H1 (cell line): ENCODE measurements at regions not wholly inside any gene's neighbourhood (a gene's known extent, or its start where the extent isn't known, plus 50 kb on each side); places are given as distances from the start of the nearest gene placed in this dataset.

Source experiments
- CTCF ChIA-PET: fragments of 300-600 bp; sonication (Branson Sonifier 250); formaldehyde crosslinking; loops from one replicate; lab custom pipeline; 2021; ENCODE audit not compliant: partially characterized antibody; lab: Charles Lee
- POLR2A ChIA-PET: fragments of 300-600 bp; sonication (Branson Sonifier 250); formaldehyde crosslinking; loops from one replicate; lab custom pipeline; 2021; ENCODE audit warnings: inconsistent platforms; ENCODE audit not compliant: partially characterized antibody; lab: Charles Lee
- DNase-seq, 2 experiments: peaks; one replicate each; pipeline versions ENCODE4 v3.0.0 to v3.0.0-alpha.2; 2010 to 2022; ENCODE audit warnings: low spot score in 2 of 2, low read depth in 1 of 2, mixed read lengths in 1 of 2
- FAIRE-seq: peaks from 2 replicates; lab custom pipeline; 2011; peaks lifted over from hg19 to GRCh38; lab: Jason Lieb, UNC
- H2AFZ ChIP-seq: 2 replicates; pipeline ENCODE4 v1.8.1; 2012; ENCODE audit warnings: low read length, inconsistent platforms
- H2AK5ac ChIP-seq: 2 replicates; pipeline ENCODE4 v1.6.1; 2013; ENCODE audit warnings: low read depth, low read length
- H2BK120ac ChIP-seq: replicated peaks from 2 replicates; pipeline ENCODE3; 2013; ENCODE audit warnings: low read depth, low read length, inconsistent platforms
- H2BK12ac ChIP-seq: 2 replicates; pipeline ENCODE4 v1.6.1; 2013; ENCODE audit warnings: low read depth, low read length
- H2BK15ac ChIP-seq: 2 replicates; pipeline ENCODE4 v1.6.1; 2013; ENCODE audit warnings: low read length
- H2BK20ac ChIP-seq: 2 replicates; pipeline ENCODE4 v1.6.1; 2013; ENCODE audit warnings: low read length
- H2BK5ac ChIP-seq: 2 replicates; pipeline ENCODE4 v1.6.1; 2013; ENCODE audit warnings: low read depth, low read length
- H3K14ac ChIP-seq: 2 replicates; pipeline ENCODE4 v1.6.1; 2013; ENCODE audit warnings: inconsistent platforms; ENCODE audit not compliant: insufficient read length
- H3K18ac ChIP-seq: 2 replicates; pipeline ENCODE4 v1.6.1; 2013; ENCODE audit warnings: low read length; ENCODE audit errors: extremely low read depth
- H3K23ac ChIP-seq: 2 replicates; pipeline ENCODE4 v1.6.1; 2013; ENCODE audit warnings: inconsistent platforms; ENCODE audit not compliant: insufficient read length
- H3K23me2 ChIP-seq: 2 replicates; pipeline ENCODE4 v1.6.1; 2013; ENCODE audit warnings: low read depth, low read length
- H3K27ac ChIP-seq: 2 replicates; pipeline ENCODE4 v1.6.1; 2011; ENCODE audit warnings: low read depth, low read length, inconsistent platforms
- H3K27me3 ChIP-seq, 4 experiments: replicated peaks in 1 of 4; 1 replicate in 1 of 4; 2 replicates in 3 of 4; pipeline versions ENCODE4 v1.6.1 to v1.8.1; 2011 to 2013; ENCODE audit warnings: low read length in 3 of 4, mild to moderate bottlenecking in 3 of 4, inconsistent platforms in 2 of 4, mixed read lengths in 2 of 4, moderate library complexity in 1 of 4; ENCODE audit not compliant: control insufficient read depth in 3 of 4, insufficient read depth in 3 of 4; ENCODE audit errors: extremely low read depth in 1 of 4
- H3K36me3 ChIP-seq, 4 experiments: 2 replicates each; pipeline versions ENCODE4 v1.6.1 to v1.8.1; 2011 to 2013; ENCODE audit warnings: mild to moderate bottlenecking in 4 of 4, low read length in 3 of 4, moderate library complexity in 2 of 4, control low read depth in 1 of 4, inconsistent platforms in 1 of 4; ENCODE audit not compliant: insufficient read depth in 4 of 4, control insufficient read depth in 2 of 4
- H3K4ac ChIP-seq: replicated peaks from 2 replicates; pipeline ENCODE3; 2013; ENCODE audit warnings: low read length, low read depth, mixed read lengths, inconsistent platforms; ENCODE audit not compliant: insufficient read length
- H3K4me1 ChIP-seq, 4 experiments: replicated peaks in 1 of 4; 1 replicate in 1 of 4; 2 replicates in 3 of 4; pipeline versions ENCODE4 v1.6.1 to v1.8.1; 2011 to 2013; ENCODE audit warnings: low read length in 3 of 4, inconsistent platforms in 2 of 4, mixed read lengths in 1 of 4; ENCODE audit not compliant: insufficient read depth in 4 of 4, control insufficient read depth in 3 of 4
- H3K4me2 ChIP-seq, 2 experiments: 2 replicates each; pipeline versions ENCODE4 v1.6.1 to v1.8.1; 2011 to 2013; ENCODE audit warnings: low read depth in 2 of 2, low read length in 2 of 2, control low read depth in 1 of 2, inconsistent platforms in 1 of 2, mild to moderate bottlenecking in 1 of 2; ENCODE audit not compliant: insufficient read depth in 1 of 2
- H3K4me3 ChIP-seq, 4 experiments: fragments of 200-600, 300-600 bp in 1 of 4; sonication (generic), shearing (Covaris generic), sonication (Bioruptor Twin) in 1 of 4; 2 replicates each; pipeline versions ENCODE4 v1.5.1 to v1.8.1; 2011 to 2016; ENCODE audit warnings: low read length in 4 of 4, low read depth in 3 of 4, control low read depth in 2 of 4, inconsistent platforms in 2 of 4, mild to moderate bottlenecking in 2 of 4, mixed read lengths in 1 of 4, moderate library complexity in 1 of 4; ENCODE audit not compliant: insufficient read depth in 2 of 4; ENCODE audit errors: extremely low read depth in 1 of 4
- H3K56ac ChIP-seq: replicated peaks from 2 replicates; pipeline ENCODE3; 2013; ENCODE audit warnings: low read depth, mild to moderate bottlenecking, mixed read lengths, low read length, inconsistent platforms; ENCODE audit not compliant: insufficient read length
- H3K79me1 ChIP-seq: 2 replicates; pipeline ENCODE4 v1.6.1; 2013; ENCODE audit warnings: low read depth, low read length, control low read depth
- H3K79me2 ChIP-seq, 2 experiments: 2 replicates each; pipeline versions ENCODE4 v1.6.1 to v1.8.1; 2012 to 2013; ENCODE audit warnings: low read length in 2 of 2, mild to moderate bottlenecking in 2 of 2, inconsistent platforms in 1 of 2; ENCODE audit not compliant: insufficient read depth in 2 of 2, control insufficient read depth in 1 of 2
- H3K9ac ChIP-seq, 4 experiments: replicated peaks in 1 of 4; 1 replicate in 1 of 4; 2 replicates in 3 of 4; pipeline versions ENCODE4 v1.6.1 to v1.8.1; 2011 to 2013; ENCODE audit warnings: low read depth in 3 of 4, low read length in 3 of 4, control low read depth in 2 of 4, mild to moderate bottlenecking in 2 of 4, moderate library complexity in 2 of 4, inconsistent platforms in 1 of 4; ENCODE audit errors: extremely low read depth in 1 of 4
- H3K9me3 ChIP-seq, 2 experiments: 2 replicates each; pipeline versions ENCODE4 v1.6.1 to v1.8.1; 2012 to 2013; ENCODE audit warnings: mild to moderate bottlenecking in 2 of 2, moderate library complexity in 2 of 2, control low read depth in 1 of 2, inconsistent platforms in 1 of 2, low read depth in 1 of 2, low read length in 1 of 2, mixed read lengths in 1 of 2; ENCODE audit not compliant: insufficient read depth in 2 of 2
- H4K20me1 ChIP-seq, 2 experiments: replicated peaks in 1 of 2; 2 replicates each; pipeline versions ENCODE3 to v1.8.1; 2011 to 2013; ENCODE audit warnings: inconsistent platforms in 2 of 2, low read length in 2 of 2, mild to moderate bottlenecking in 1 of 2; ENCODE audit not compliant: insufficient read depth in 2 of 2, control insufficient read depth in 1 of 2
- H4K5ac ChIP-seq: 2 replicates; pipeline ENCODE4 v1.6.1; 2013; ENCODE audit warnings: low read length, low read depth, mixed read lengths, inconsistent platforms; ENCODE audit not compliant: insufficient read length
- H4K8ac ChIP-seq: 2 replicates; pipeline ENCODE4 v1.8.0; 2013; ENCODE audit warnings: mild to moderate bottlenecking, moderate library complexity, low read length, inconsistent platforms; ENCODE audit not compliant: insufficient read depth; ENCODE audit errors: extremely low read depth
- H4K91ac ChIP-seq: replicated peaks from 2 replicates; pipeline ENCODE3; 2013; ENCODE audit warnings: low read length, mixed read lengths, inconsistent platforms; ENCODE audit not compliant: insufficient read length
- YY1 ChIP-seq: IDR thresholded peaks from 2 replicates; pipeline ENCODE4 v1.6.1; 2011; ENCODE audit warnings: low read depth, mild to moderate bottlenecking, low read length
- WGBS, 2 experiments: shearing (Covaris generic) in 1 of 2; methylation state at CpG; one replicate each; pipeline versions ENCODE4 v1.1.6 to v1.1.7; 2013 to 2015; ENCODE audit warnings: low lambda C conversion rate in 2 of 2, mixed read lengths in 2 of 2, inconsistent platforms in 1 of 2, low coverage in 1 of 2, missing lambda C conversion rate in 1 of 2; ENCODE audit not compliant: insufficient replicate concordance in 2 of 2, insufficient coverage in 1 of 2, insufficient read length in 1 of 2; ENCODE audit errors: extremely low coverage in 1 of 2, missing lambda C conversion rate in 1 of 2; 5-methylcytosine and 5-hydroxymethylcytosine counted together

DNA sequence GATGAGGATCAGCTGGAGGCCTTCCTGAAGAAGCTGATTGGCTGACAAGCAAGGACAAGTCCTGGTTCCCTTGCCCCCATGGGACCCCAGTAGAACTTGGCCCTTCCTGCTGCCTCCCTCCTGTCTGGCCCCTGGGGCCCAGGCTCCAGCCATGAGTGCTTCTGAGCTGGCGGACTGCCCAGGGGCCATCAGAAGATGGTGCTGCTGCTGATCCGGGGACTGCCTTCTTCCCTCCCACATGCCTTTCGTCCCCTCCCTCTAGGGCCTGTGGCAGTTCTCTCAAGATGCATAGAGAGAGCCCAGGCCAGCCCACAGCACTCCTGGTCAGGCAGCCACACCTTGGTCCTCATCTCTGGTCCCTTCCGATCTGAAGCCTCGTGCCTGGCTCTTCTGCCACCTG lies 57.9 kb upstream of the PRKACB start:
- Histone ChIP-seq H3K79me1 (no peaks in the 10 kb centered on the region), H2BK5ac (no peak overlapping the region), H3K79me2 (peaks cover 0 to 14% of the 10 kb centered on the region in 2 experiments; a peak in 2 of 4 replicates), H2BK120ac (no peak overlapping the region), H3K18ac (no peak overlapping the region), H3K9ac (no peak overlapping the region), H3K4ac (no peak overlapping the region), H4K91ac (no peak overlapping the region), H3K36me3 (no peaks in the 10 kb centered on the region), H3K4me3 (no peak overlapping the region), H2BK12ac (no peak overlapping the region), H3K56ac (no peak overlapping the region), H2AFZ (no peak overlapping the region), H3K4me1 (no peaks in the 10 kb centered on the region; a peak in 1 of 7 replicates), H3K23me2 (no peaks in the 10 kb centered on the region), H3K9me3 (no peaks in the 10 kb centered on the region), H2BK20ac (no peak overlapping the region), H3K27ac (no peak overlapping the region), H3K27me3 (peaks cover 0 to 1% (median 0%) of the 10 kb centered on the region in 4 experiments; a peak in 1 of 7 replicates), H4K5ac (no peak overlapping the region), H2BK15ac (no peak overlapping the region), H3K14ac (no peak overlapping the region), H4K8ac (no peak overlapping the region), H3K4me2 (no peak overlapping the region), H2AK5ac (no peak overlapping the region), H4K20me1 (no peaks in the 10 kb centered on the region), H3K23ac (no peak overlapping the region)
- WGBS, 2 experiments, result 87% methylated on average over 4 of the region's 5 CpGs; no CpG with 5 or more reads in 1 of the 2 experiments
- POLR2A ChIA-PET, result no interaction called here
- FAIRE-seq, result no peak
- DNase-seq, result no peak
- CTCF ChIA-PET, result no interaction called here
- TF ChIP-seq YY1, result no peak
